ENCODE measurements at regions not wholly inside any gene's neighbourhood (a gene's known extent, or its start where the extent isn't known, plus 50 kb on each side); places are given as distances from the start of the nearest gene placed in this dataset.

DNA sequence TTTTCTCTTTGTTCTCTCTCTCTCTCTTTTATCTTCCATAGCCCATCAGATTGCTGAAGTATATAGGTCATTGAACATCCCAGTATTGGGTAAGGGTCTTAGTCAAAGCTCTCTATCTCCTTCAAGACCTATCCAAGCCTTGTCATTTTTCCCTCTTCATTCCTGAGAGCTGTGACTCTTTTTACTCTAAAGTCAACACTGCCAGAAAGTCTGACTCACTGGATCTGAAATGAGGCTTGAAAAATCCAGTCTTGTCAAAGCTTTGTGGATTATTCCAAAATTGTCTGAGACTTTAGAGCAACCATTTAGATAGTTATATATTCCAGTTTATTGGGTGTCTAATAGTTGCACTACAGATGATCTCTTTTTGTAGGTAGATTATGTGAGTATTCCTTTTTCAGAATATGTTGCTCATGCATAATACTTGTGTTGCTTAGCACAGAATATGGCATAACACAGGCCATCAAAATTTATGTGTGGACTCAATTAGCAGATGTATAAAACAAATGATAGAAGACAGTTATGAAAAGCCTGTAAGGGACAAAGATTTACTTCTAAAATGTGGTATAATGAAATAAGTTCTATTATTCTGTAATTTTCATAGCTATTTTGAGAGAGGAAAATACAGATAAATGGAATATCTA lies 389.3 kb upstream of the PCDH9 start:
- Histone ChIP-seq H3K4me2 (ENCODE audit: low read depth, low read length) (no peak overlapping the region), H3K9ac (ENCODE audit: low read length) (no peak overlapping the region), H3K27ac (ENCODE audit: low read length) (no peak overlapping the region), H2AFZ (ENCODE audit: low read length) (no peak overlapping the region), H3K27me3 (replicated peaks; ENCODE audit: insufficient read depth, low read length) (no peaks in the 10 kb centered on the region), H3K4me3 (ENCODE audit: low read length) (no peak overlapping the region), H3F3A (ENCODE audit: insufficient read depth, low read length) (no peaks in the 10 kb centered on the region), H3K79me2 (ENCODE audit: low read length) (no peaks in the 10 kb centered on the region), H3K9me3 (replicated peaks; ENCODE audit: insufficient read depth, low read length) (no peaks in the 10 kb centered on the region), H3K4me1 (ENCODE audit: low read length) (no peaks in the 10 kb centered on the region), H3K9me2 (replicated peaks; ENCODE audit: insufficient read depth, low read length) (no peaks in the 10 kb centered on the region), H4K20me1 (ENCODE audit: insufficient read depth, low read length) (no peaks in the 10 kb centered on the region), H3K36me3 (replicated peaks; ENCODE audit: insufficient read depth, low read length) (no peaks in the 10 kb centered on the region)
- no peak for TF ChIP-seq EZH2 (optimal IDR thresholded peaks at IDR 0.05; ENCODE audit: low read depth, low read length)
- TF ChIP-seq, protein P1, sequence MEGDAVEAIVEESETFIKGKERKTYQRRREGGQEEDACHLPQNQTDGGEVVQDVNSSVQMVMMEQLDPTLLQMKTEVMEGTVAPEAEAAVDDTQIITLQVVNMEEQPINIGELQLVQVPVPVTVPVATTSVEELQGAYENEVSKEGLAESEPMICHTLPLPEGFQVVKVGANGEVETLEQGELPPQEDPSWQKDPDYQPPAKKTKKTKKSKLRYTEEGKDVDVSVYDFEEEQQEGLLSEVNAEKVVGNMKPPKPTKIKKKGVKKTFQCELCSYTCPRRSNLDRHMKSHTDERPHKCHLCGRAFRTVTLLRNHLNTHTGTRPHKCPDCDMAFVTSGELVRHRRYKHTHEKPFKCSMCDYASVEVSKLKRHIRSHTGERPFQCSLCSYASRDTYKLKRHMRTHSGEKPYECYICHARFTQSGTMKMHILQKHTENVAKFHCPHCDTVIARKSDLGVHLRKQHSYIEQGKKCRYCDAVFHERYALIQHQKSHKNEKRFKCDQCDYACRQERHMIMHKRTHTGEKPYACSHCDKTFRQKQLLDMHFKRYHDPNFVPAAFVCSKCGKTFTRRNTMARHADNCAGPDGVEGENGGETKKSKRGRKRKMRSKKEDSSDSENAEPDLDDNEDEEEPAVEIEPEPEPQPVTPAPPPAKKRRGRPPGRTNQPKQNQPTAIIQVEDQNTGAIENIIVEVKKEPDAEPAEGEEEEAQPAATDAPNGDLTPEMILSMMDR (IDR thresholded peaks at IDR 0.05; ENCODE audit: low read length), result no peak
- TF ChIP-seq EZH2phosphoT487 (IDR thresholded peaks at IDR 0.05; ENCODE audit: low read length), result no peak
- no peak for DNase-seq

DNA sequence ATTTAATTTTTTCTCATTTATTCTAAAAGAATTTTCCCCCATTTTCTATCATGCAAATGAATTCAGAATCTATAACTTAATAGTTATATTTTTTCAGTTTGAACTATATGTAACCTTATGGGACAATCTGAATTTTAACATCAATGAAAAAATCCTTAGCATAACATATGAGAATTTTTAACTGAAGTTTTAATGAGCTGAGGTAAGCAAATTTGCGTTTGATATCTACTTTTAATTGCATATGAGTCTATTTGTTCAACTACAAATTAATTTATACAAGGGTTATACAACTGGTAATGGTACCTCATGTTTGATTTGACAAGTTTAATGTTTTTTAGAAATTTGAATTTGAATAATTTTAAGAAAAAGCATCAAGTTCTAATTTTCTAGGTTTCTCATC lies 384.4 kb upstream of the PCDH9 start:
- TF ChIP-seq EZH2phosphoT487 (IDR thresholded peaks at IDR 0.05; ENCODE audit: low read length) (no peak), EZH2 (optimal IDR thresholded peaks at IDR 0.05; ENCODE audit: low read depth, low read length) (no peak)
- TF ChIP-seq, protein P1 (IDR thresholded peaks at IDR 0.05; ENCODE audit: low read length), result no peak
- H3K27me3 ChIP-seq (replicated peaks; ENCODE audit: insufficient read depth, low read length), result no peaks in the 10 kb centered on the region
- H2AFZ ChIP-seq (ENCODE audit: low read length), result no peak overlapping the region
- no peaks in the 10 kb centered on the region for H4K20me1 ChIP-seq (ENCODE audit: insufficient read depth, low read length)
- H3K4me1 ChIP-seq (ENCODE audit: low read length), result no peaks in the 10 kb centered on the region
- no peak overlapping the region for H3K4me3 ChIP-seq (ENCODE audit: low read length)
- H3K79me2 ChIP-seq (ENCODE audit: low read length), result no peaks in the 10 kb centered on the region
- H3K9me3 ChIP-seq (replicated peaks; ENCODE audit: insufficient read depth, low read length), result no peaks in the 10 kb centered on the region
- no peak overlapping the region for H3K9ac ChIP-seq (ENCODE audit: low read length)
- H3K9me2 ChIP-seq (replicated peaks; ENCODE audit: insufficient read depth, low read length), result no peaks in the 10 kb centered on the region
- no peak for DNase-seq
- H3K4me2 ChIP-seq (ENCODE audit: low read depth, low read length), result no peak overlapping the region
- no peaks in the 10 kb centered on the region for H3F3A ChIP-seq (ENCODE audit: insufficient read depth, low read length)
- H3K27ac ChIP-seq (ENCODE audit: low read length), result no peak overlapping the region
- H3K36me3 ChIP-seq (replicated peaks; ENCODE audit: insufficient read depth, low read length), result no peaks in the 10 kb centered on the region

DNA sequence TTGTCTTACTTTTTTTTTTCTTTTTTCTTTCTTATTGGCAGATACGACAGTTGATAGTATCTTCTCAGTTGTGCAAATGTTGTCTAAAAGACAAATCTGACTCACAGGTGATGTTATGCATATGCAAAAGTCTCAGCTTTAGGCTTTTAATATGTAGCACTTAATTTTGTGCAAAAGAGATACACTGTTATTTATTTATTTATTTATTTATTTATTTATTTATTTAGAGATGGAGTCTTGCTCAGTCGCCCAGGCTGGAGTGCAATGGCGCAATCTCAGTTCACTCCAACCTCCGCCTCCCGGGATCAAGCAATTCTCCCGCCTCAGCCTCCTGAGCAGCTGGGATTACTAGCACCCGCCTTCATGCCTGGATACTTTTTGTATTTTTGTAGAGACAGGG lies 383.9 kb upstream of the PCDH9 start:
- Histone ChIP-seq H4K20me1 (ENCODE audit: insufficient read depth, low read length) (no peaks in the 10 kb centered on the region), H3K27ac (ENCODE audit: low read length) (no peak overlapping the region), H3K4me3 (ENCODE audit: low read length) (no peak overlapping the region), H3K36me3 (replicated peaks; ENCODE audit: insufficient read depth, low read length) (no peaks in the 10 kb centered on the region), H3K9ac (ENCODE audit: low read length) (no peak overlapping the region), H2AFZ (ENCODE audit: low read length) (no peak overlapping the region), H3K9me3 (replicated peaks; ENCODE audit: insufficient read depth, low read length) (no peaks in the 10 kb centered on the region), H3K79me2 (ENCODE audit: low read length) (no peaks in the 10 kb centered on the region), H3K27me3 (replicated peaks; ENCODE audit: insufficient read depth, low read length) (no peaks in the 10 kb centered on the region), H3K4me1 (ENCODE audit: low read length) (no peaks in the 10 kb centered on the region), H3F3A (ENCODE audit: insufficient read depth, low read length) (no peaks in the 10 kb centered on the region), H3K4me2 (ENCODE audit: low read depth, low read length) (no peak overlapping the region), H3K9me2 (replicated peaks; ENCODE audit: insufficient read depth, low read length) (no peaks in the 10 kb centered on the region)
- TF ChIP-seq, protein P1 (IDR thresholded peaks at IDR 0.05; ENCODE audit: low read length), result no peak
- TF ChIP-seq EZH2 (optimal IDR thresholded peaks at IDR 0.05; ENCODE audit: low read depth, low read length) (no peak), EZH2phosphoT487 (IDR thresholded peaks at IDR 0.05; ENCODE audit: low read length) (no peak)
- no peak for DNase-seq
